WTC11 (cell line): ENCODE measurements at regions not wholly inside any gene's neighbourhood (a gene's known extent, or its start where the extent isn't known, plus 50 kb on each side); places are given as distances from the start of the nearest gene placed in this dataset.
A peak's percentile ranks its signal among the peaks of the same experiment; 100 is the strongest.

Experiments
- ATAC-seq: fragments of 200-7000 bp; cut with Tn5 transposase; 2 replicates; pipeline ENCODE4 v1.10.0; 2021; ENCODE audit warnings: mild to moderate bottlenecking, moderate library complexity
- CTCF ChIA-PET: fragments of 300-600 bp; sonication (Branson Sonifier 250); formaldehyde crosslinking; loops from one replicate; lab custom pipeline; 2021; ENCODE audit warnings: antibody characterized with exemption; lab: Charles Lee
- POLR2A ChIA-PET: fragments of 350-600 bp; sonication (Branson Sonifier 250); formaldehyde crosslinking; loops from one replicate; lab custom pipeline; 2021; ENCODE audit warnings: antibody characterized with exemption; lab: Charles Lee
- DNase-seq: peaks from one replicate; pipeline ENCODE4 v3.0.0; 2021; ENCODE audit warnings: low spot score
- H3K27ac Mint-ChIP-seq: 2 replicates; pipeline ENCODE4 v1.8.0; 2021; ENCODE audit warnings: mixed read lengths
- H3K27me3 Mint-ChIP-seq: 2 replicates; pipeline ENCODE4 v1.8.0; 2021; ENCODE audit warnings: low read depth, mild to moderate bottlenecking, moderate library complexity, mixed read lengths
- H3K36me3 Mint-ChIP-seq: 2 replicates; pipeline ENCODE4 v1.8.0; 2021; ENCODE audit warnings: mixed read lengths
- H3K4me1 Mint-ChIP-seq: 2 replicates; pipeline ENCODE4 v1.8.0; 2022; ENCODE audit warnings: mixed read lengths
- H3K4me3 Mint-ChIP-seq: 2 replicates; pipeline ENCODE4 v1.8.0; 2021; ENCODE audit warnings: mild to moderate bottlenecking, moderate library complexity, mixed read lengths
- H3K9me3 Mint-ChIP-seq: 2 replicates; pipeline ENCODE4 v1.8.0; 2021; ENCODE audit warnings: mixed read lengths
- AFF4 ChIP-seq: sonication (generic); formaldehyde crosslinking; IDR thresholded peaks from 2 replicates; pipeline ENCODE4 v1.8.1; 2023; ENCODE audit warnings: mild to moderate bottlenecking, missing genetic modification reagents, borderline replicate concordance
- ATF2 ChIP-seq: sonication (generic); formaldehyde crosslinking; IDR thresholded peaks from 2 replicates; pipeline ENCODE4 v1.8.1; 2022; ENCODE audit warnings: low read depth, missing genetic modification reagents, borderline replicate concordance
- CDX4 ChIP-seq: fragments of 250-450 bp; sonication (Bioruptor Pico); IDR thresholded peaks from 2 replicates; pipeline ENCODE4 v1.9.0; 2021; ENCODE audit warnings: moderate library complexity, mild to moderate bottlenecking, inconsistent platforms, borderline replicate concordance
- EMX1 ChIP-seq: fragments of 250-450 bp; sonication (Bioruptor Pico); IDR thresholded peaks from 2 replicates; pipeline ENCODE4 v1.8.0; 2021; ENCODE audit warnings: mild to moderate bottlenecking
- ETV6 ChIP-seq: sonication (generic); formaldehyde crosslinking; IDR thresholded peaks from 2 replicates; pipeline ENCODE4 v1.8.1; 2022; ENCODE audit warnings: mild to moderate bottlenecking, missing genetic modification reagents
- FOXP4 ChIP-seq: sonication (generic); formaldehyde crosslinking; IDR thresholded peaks from 2 replicates; pipeline ENCODE4 v1.8.0; 2022; ENCODE audit warnings: mild to moderate bottlenecking, missing genetic modification reagents
- KAT7 ChIP-seq: sonication (generic); formaldehyde crosslinking; IDR thresholded peaks from 2 replicates; pipeline ENCODE4 v1.8.1; 2023; ENCODE audit warnings: missing genetic modification reagents, mild to moderate bottlenecking, borderline replicate concordance
- MAX ChIP-seq: sonication (generic); formaldehyde crosslinking; IDR thresholded peaks from 2 replicates; pipeline ENCODE4 v1.8.0; 2022; ENCODE audit warnings: mild to moderate bottlenecking, missing genetic modification reagents
- NR2C2 ChIP-seq: sonication (generic); formaldehyde crosslinking; IDR thresholded peaks from 2 replicates; pipeline ENCODE4 v1.8.0; 2022; ENCODE audit warnings: mild to moderate bottlenecking, missing genetic modification reagents
- PRRX2 ChIP-seq: fragments of 250-450 bp; sonication (Bioruptor Pico); IDR thresholded peaks from 2 replicates; pipeline ENCODE4 v1.8.0; 2021; ENCODE audit warnings: mild to moderate bottlenecking
- TCF7 ChIP-seq: sonication (generic); formaldehyde crosslinking; IDR thresholded peaks from 2 replicates; pipeline ENCODE4 v1.8.0; 2022; ENCODE audit warnings: mild to moderate bottlenecking, low read depth, missing genetic modification reagents, moderate library complexity
- USF1 ChIP-seq: sonication (generic); formaldehyde crosslinking; IDR thresholded peaks from 2 replicates; pipeline ENCODE4 v1.8.0; 2022; ENCODE audit warnings: mild to moderate bottlenecking, missing genetic modification reagents
- USF2 ChIP-seq: sonication (generic); formaldehyde crosslinking; IDR thresholded peaks from 2 replicates; pipeline ENCODE4 v1.8.1; 2023; ENCODE audit warnings: mild to moderate bottlenecking, missing genetic modification reagents, moderate library complexity
- ZNF396 ChIP-seq: fragments of 250-450 bp; sonication (Bioruptor Pico); IDR thresholded peaks from 2 replicates; pipeline ENCODE4 v1.8.0; 2021; ENCODE audit warnings: mild to moderate bottlenecking, moderate library complexity, borderline replicate concordance
- ZNF423 ChIP-seq: fragments of 250-450 bp; sonication (Bioruptor Pico); IDR thresholded peaks from 2 replicates; pipeline ENCODE4 v2.1.2; 2022; ENCODE audit warnings: mild to moderate bottlenecking, moderate library complexity
- ZNF512 ChIP-seq: sonication (generic); formaldehyde crosslinking; IDR thresholded peaks from 2 replicates; pipeline ENCODE4 v1.8.1; 2022; ENCODE audit warnings: missing genetic modification reagents, borderline replicate concordance

- Mint-ChIP-seq H3K27ac (no peak overlapping the region), H3K4me3 (no peak overlapping the region), H3K4me1 (peaks cover 21% of the 10 kb centered on the region), H3K36me3 (peaks cover 4% of the 10 kb centered on the region; the same call in 1 of the 2 replicates)
- DNase-seq (no peak), ATAC-seq (0 out of 2 replicates have a peak, but pooled peaks have one; percentile 22)
- CTCF ChIA-PET = no interaction called here
- POLR2A ChIA-PET = no interaction called here
- no peak for TF ChIP-seq CDX4 (CRISPR knock-in tag)
- TF ChIP-seq TCF7 (CRISPR knock-in tag) = no peak
- no peak for TF ChIP-seq EMX1 (CRISPR knock-in tag)
- no peak for TF ChIP-seq ZNF396 (CRISPR knock-in tag)
- no peak for TF ChIP-seq KAT7
- TF ChIP-seq MAX (CRISPR knock-in tag) = no peak
- TF ChIP-seq ZNF423 (CRISPR knock-in tag) = no peak
- no peak for TF ChIP-seq USF1 (CRISPR knock-in tag)
- no peak for TF ChIP-seq ETV6 (CRISPR knock-in tag)
- TF ChIP-seq PRRX2 (CRISPR knock-in tag) = no peak
- TF ChIP-seq FOXP4 (CRISPR knock-in tag) = no peak
- no peak for TF ChIP-seq ZNF512 (CRISPR knock-in tag)
- TF ChIP-seq NR2C2 (CRISPR knock-in tag) = no peak
- no peak for TF ChIP-seq USF2 (CRISPR knock-in tag)
- no peak for TF ChIP-seq AFF4
- TF ChIP-seq ATF2 (CRISPR knock-in tag) = no peak
- TF ChIP-seq, all 79 proteins: peak for 0
- Mint-ChIP-seq H3K9me3 (peaks cover 40% of the 10 kb centered on the region), H3K27me3 (no peaks in the 10 kb centered on the region)
Measured at GRCh38 chr2:18253686-18254197, 306.7 kb downstream of the RDH14 start.
